Liver (tissue), 8 donors: ENCODE measurements at regions not wholly inside any gene's neighbourhood (a gene's known extent, or its start where the extent isn't known, plus 50 kb on each side); places are given as distances from the start of the nearest gene placed in this dataset.
A peak's percentile ranks its signal among the peaks of the same experiment; 100 is the strongest.

Experiments used
- DNase-seq: peaks from one replicate; pipeline ENCODE4 v3.0.0-alpha.2; 2017; ENCODE audit warnings: low spot score
- H3K27ac ChIP-seq, 2 donors: one replicate each; pipeline ENCODE4 v1.7.0; 2013; ENCODE audit warnings: inconsistent platforms in 2 of 2, low read length in 2 of 2, control low read depth in 1 of 2, low read depth in 1 of 2, mild to moderate bottlenecking in 1 of 2
- H3K27me3 ChIP-seq, 4 donors: one replicate each; pipeline versions ENCODE4 v1.6.1 to v1.7.0; 2013; ENCODE audit warnings: low read length in 3 of 4, inconsistent platforms in 1 of 4, mild to moderate bottlenecking in 1 of 4, moderate library complexity in 1 of 4; ENCODE audit not compliant: control insufficient read depth in 4 of 4, insufficient read depth in 4 of 4
- H3K36me3 ChIP-seq, 4 donors: one replicate each; pipeline versions ENCODE4 v1.6.1 to v1.7.0; 2013; ENCODE audit warnings: low read length in 3 of 4, mild to moderate bottlenecking in 3 of 4, low read depth in 1 of 4, moderate library complexity in 1 of 4; ENCODE audit not compliant: control insufficient read depth in 4 of 4, insufficient read depth in 3 of 4
- H3K4me1 ChIP-seq, 4 donors: one replicate each; pipeline versions ENCODE4 v1.6.1 to v1.7.0; 2013; ENCODE audit warnings: low read length in 3 of 4, mild to moderate bottlenecking in 3 of 4, moderate library complexity in 1 of 4; ENCODE audit not compliant: control insufficient read depth in 4 of 4, insufficient read depth in 4 of 4
- H3K4me3 ChIP-seq, 3 donors: one replicate each; pipeline versions ENCODE4 v1.6.1 to v1.7.0; 2013; ENCODE audit warnings: low read length in 3 of 3, control low read depth in 1 of 3, low read depth in 1 of 3, mild to moderate bottlenecking in 1 of 3
- H3K9ac ChIP-seq, 2 donors: one replicate each; pipeline ENCODE4 v1.7.0; 2013; ENCODE audit warnings: low read length in 2 of 2, mild to moderate bottlenecking in 2 of 2, moderate library complexity in 2 of 2, control low read depth in 1 of 2, low read depth in 1 of 2
- H3K9me3 ChIP-seq, 4 donors: one replicate each; pipeline versions ENCODE4 v1.6.1 to v1.7.0; 2013; ENCODE audit warnings: low read length in 3 of 4; ENCODE audit not compliant: control insufficient read depth in 4 of 4
- ATF3 ChIP-seq: IDR thresholded peaks from 2 replicates; pipeline ENCODE4 v1.6.1; 2016; ENCODE audit warnings: antibody characterized with exemption
- CTCF ChIP-seq: fragments of 150-350 bp; IDR thresholded peaks from 2 replicates; pipeline ENCODE4 v1.5.1; 2017; ENCODE audit warnings: improper control_type of control experiment, low read depth, low read length; ENCODE audit not compliant: missing input control
- EGR1 ChIP-seq, 2 donors: IDR thresholded peaks; 2 replicates each; pipeline ENCODE4 v1.6.1; 2016 to 2018; ENCODE audit warnings: antibody characterized with exemption in 2 of 2, low read depth in 2 of 2
- FOXA1 ChIP-seq: IDR thresholded peaks from 2 replicates; pipeline ENCODE4 v1.6.1; 2016; ENCODE audit warnings: antibody characterized with exemption
- FOXA2 ChIP-seq: IDR thresholded peaks from 2 replicates; pipeline ENCODE4 v1.6.1; 2016; ENCODE audit warnings: antibody characterized with exemption
- HNF4A ChIP-seq, 2 donors: conservative IDR thresholded peaks; 2 replicates each; pipeline ENCODE4 v1.6.1; 2016; ENCODE audit warnings: antibody characterized with exemption in 2 of 2, mild to moderate bottlenecking in 2 of 2
- HNF4G ChIP-seq: IDR thresholded peaks from 2 replicates; pipeline ENCODE4 v1.6.1; 2016; ENCODE audit warnings: antibody characterized with exemption
- MAX ChIP-seq: IDR thresholded peaks from 2 replicates; pipeline ENCODE4 v1.6.1; 2016; ENCODE audit warnings: antibody characterized with exemption
- NR2F2 ChIP-seq: IDR thresholded peaks from 2 replicates; pipeline ENCODE4 v1.6.1; 2016; ENCODE audit warnings: antibody characterized with exemption
- RAD21 ChIP-seq, 2 donors: IDR thresholded peaks; 2 replicates each; pipeline ENCODE4 v1.6.1; 2016; ENCODE audit warnings: antibody characterized with exemption in 2 of 2, mild to moderate bottlenecking in 2 of 2
- REST ChIP-seq: IDR thresholded peaks from 2 replicates; pipeline ENCODE4 v1.6.1; 2016; ENCODE audit warnings: antibody characterized with exemption, mild to moderate bottlenecking
- RXRA ChIP-seq, 2 donors: IDR thresholded peaks; 2 replicates each; pipeline ENCODE4 v1.6.1; 2017 to 2018; ENCODE audit warnings: antibody characterized with exemption in 2 of 2, mild to moderate bottlenecking in 1 of 2
- WGBS: extraction: QIAGEN DNeasy Blood & Tissue Kit; methylation state at CpG from one replicate; pipeline ENCODE4 v1.1.7; 2013; 5-methylcytosine and 5-hydroxymethylcytosine counted together
- donor health status: healthy.
- donor health status: healthy.
- donor health status: healthy.
- donor health status: healthy.
- donor health status: healthy.

GRCh38 chr9:103397868-103398600 lies 402.9 kb downstream of the CYLC2 start:
- Histone ChIP-seq H3K9ac (no peak overlapping the region), H3K4me1 (no peaks in the 10 kb centered on the region), H3K27me3 (no peaks in the 10 kb centered on the region), H3K4me3 (no peak overlapping the region), H3K9me3 (no peaks in the 10 kb centered on the region), H3K27ac (no peak overlapping the region), H3K36me3 (no peaks in the 10 kb centered on the region)
- WGBS = 51% methylated on average over 5 of the region's 5 CpGs
- DNase-seq = no peak
- TF ChIP-seq RXRA (IDR thresholded peaks at IDR 0.05) = peak in 1 of 2 donors; percentile 54
- TF ChIP-seq CTCF = peak; percentile 70
- TF ChIP-seq RAD21 (IDR thresholded peaks at IDR 0.05) = peak; percentile 75 to 83
- TF ChIP-seq FOXA2 = no peak
- TF ChIP-seq REST = no peak
- peak; percentile 31 for TF ChIP-seq NR2F2

GRCh38 chr9:103399535-103399934 lies 404.4 kb downstream of the CYLC2 start:
- no peak overlapping the region for H3K27ac ChIP-seq
- 94% methylated on average over 3 of the region's 3 CpGs for WGBS
- H3K27me3 ChIP-seq = no peaks in the 10 kb centered on the region
- no peak overlapping the region for H3K4me3 ChIP-seq
- TF ChIP-seq HNF4G (no peak), MAX (no peak), EGR1 (IDR thresholded peaks at IDR 0.05; ENCODE audit: low read depth in 2 of 2) (no peak), RAD21 (IDR thresholded peaks at IDR 0.05) (no peak), REST (no peak), HNF4A (conservative IDR thresholded peaks at IDR 0.05) (no peak), FOXA1 (no peak), ATF3 (no peak)
- no peaks in the 10 kb centered on the region for H3K9me3 ChIP-seq
- no peaks in the 10 kb centered on the region for H3K4me1 ChIP-seq
- DNase-seq = no peak
- no peak overlapping the region for H3K9ac ChIP-seq
- H3K36me3 ChIP-seq = no peaks in the 10 kb centered on the region
